SU-DHL-6 (cell line): ENCODE measurements at regions not wholly inside any gene's neighbourhood (a gene's known extent, or its start where the extent isn't known, plus 50 kb on each side); places are given as distances from the start of the nearest gene placed in this dataset.

Experiments used
- CTCF ChIP-seq: fragments of 200-600 bp; sonication (generic); IDR thresholded peaks from one replicate; pipeline ENCODE4 v1.5.1; 2017; ENCODE audit warnings: antibody characterized with exemption, mild to moderate bottlenecking, low read length, moderate library complexity; ENCODE audit not compliant: insufficient read depth, poor library complexity, severe bottlenecking
- EZH2phosphoT487 ChIP-seq: fragments of 200-600 bp; sonication (generic), shearing (Covaris generic); conservative IDR thresholded peaks from 2 replicates; pipeline ENCODE4 v1.6.1; 2018; ENCODE audit warnings: mild to moderate bottlenecking, antibody characterized with exemption, low read length, moderate library complexity, mixed read lengths

GRCh38 chr13:81109026-81109425 is 768.1 kb upstream of the SPRY2 start:
- TF ChIP-seq EZH2phosphoT487: no peak
- no peak for TF ChIP-seq CTCF
